H9 (cell line): ENCODE measurements at regions not wholly inside any gene's neighbourhood (a gene's known extent, or its start where the extent isn't known, plus 50 kb on each side); places are given as distances from the start of the nearest gene placed in this dataset.

Experiments
- DNase-seq: peaks from one replicate; pipeline ENCODE4 v3.0.0-alpha.2; 2017
- H2AFZ ChIP-seq: one replicate; pipeline ENCODE4 v1.6.1; 2013; ENCODE audit warnings: mild to moderate bottlenecking, low read length, control low read depth, moderate library complexity
- H2AK5ac ChIP-seq: 2 replicates; pipeline ENCODE4 v1.6.1; 2013; ENCODE audit warnings: low read length, control low read depth, mixed read lengths; ENCODE audit not compliant: insufficient read length
- H2BK120ac ChIP-seq: one replicate; pipeline ENCODE4 v1.6.1; 2013; ENCODE audit warnings: low read depth, mild to moderate bottlenecking, low read length, control low read depth, inconsistent platforms; ENCODE audit not compliant: poor library complexity, severe bottlenecking
- H2BK12ac ChIP-seq: 2 replicates; pipeline ENCODE4 v1.6.1; 2013; ENCODE audit warnings: low read length, control low read depth, mixed read lengths, low read depth; ENCODE audit not compliant: insufficient read length
- H2BK15ac ChIP-seq: 2 replicates; pipeline ENCODE4 v1.6.1; 2013; ENCODE audit warnings: low read depth, low read length, control low read depth
- H2BK20ac ChIP-seq: one replicate; pipeline ENCODE4 v1.6.1; 2013; ENCODE audit warnings: low read depth, mild to moderate bottlenecking, low read length, control low read depth, inconsistent platforms; ENCODE audit not compliant: poor library complexity, severe bottlenecking
- H2BK5ac ChIP-seq: 2 replicates; pipeline ENCODE4 v1.6.1; 2013; ENCODE audit warnings: low read length, control low read depth, mixed read lengths; ENCODE audit not compliant: insufficient read length
- H3K14ac ChIP-seq: 2 replicates; pipeline ENCODE4 v1.6.1; 2013; ENCODE audit warnings: low read length, control low read depth; ENCODE audit not compliant: insufficient read depth
- H3K18ac ChIP-seq: 2 replicates; pipeline ENCODE4 v1.6.1; 2013; ENCODE audit warnings: low read depth, mild to moderate bottlenecking, mixed read lengths, low read length, control low read depth; ENCODE audit not compliant: insufficient read length
- H3K23ac ChIP-seq: 2 replicates; pipeline ENCODE4 v1.6.1; 2013; ENCODE audit warnings: low read length, control low read depth, mixed read lengths, low read depth; ENCODE audit not compliant: insufficient read length
- H3K23me2 ChIP-seq: 2 replicates; pipeline ENCODE4 v1.6.1; 2013; ENCODE audit warnings: low read depth, mild to moderate bottlenecking, mixed read lengths, low read length, control low read depth; ENCODE audit not compliant: insufficient read length, poor library complexity, severe bottlenecking
- H3K27ac ChIP-seq: 2 replicates; pipeline ENCODE4 v1.5.1; 2013; ENCODE audit warnings: low read length, control low read depth, mixed read lengths, low read depth; ENCODE audit not compliant: insufficient read length
- H3K27me3 ChIP-seq: 2 replicates; pipeline ENCODE4 v1.6.1; 2013; ENCODE audit warnings: low read length, control low read depth, inconsistent platforms; ENCODE audit not compliant: insufficient read depth
- H3K4ac ChIP-seq: 2 replicates; pipeline ENCODE4 v1.6.1; 2013; ENCODE audit warnings: low read depth, mild to moderate bottlenecking, control low read depth, inconsistent platforms, low read length, moderate library complexity
- H3K4me1 ChIP-seq: 2 replicates; pipeline ENCODE4 v1.6.1; 2013; ENCODE audit warnings: low read length, control low read depth, inconsistent platforms; ENCODE audit not compliant: insufficient read depth
- H3K4me2 ChIP-seq: 2 replicates; pipeline ENCODE4 v1.6.1; 2013; ENCODE audit warnings: low read length, control low read depth, mixed read lengths; ENCODE audit not compliant: insufficient read length, insufficient read depth
- H3K56ac ChIP-seq: 2 replicates; pipeline ENCODE4 v1.6.1; 2013; ENCODE audit warnings: low read depth, mild to moderate bottlenecking, mixed read lengths, low read length, control low read depth; ENCODE audit not compliant: insufficient read length
- H3K79me1 ChIP-seq: 2 replicates; pipeline ENCODE4 v1.6.1; 2013; ENCODE audit warnings: low read depth, mild to moderate bottlenecking, moderate library complexity, low read length, control low read depth, inconsistent platforms; ENCODE audit not compliant: insufficient read depth, poor library complexity, severe bottlenecking
- H3K79me2 ChIP-seq: 2 replicates; pipeline ENCODE4 v1.6.1; 2013; ENCODE audit warnings: low read length, control low read depth, inconsistent platforms; ENCODE audit not compliant: insufficient read depth
- H3K9ac ChIP-seq: 2 replicates; pipeline ENCODE4 v1.6.1; 2013; ENCODE audit warnings: low read length, control low read depth, mixed read lengths; ENCODE audit not compliant: insufficient read length; ENCODE audit errors: extremely low read depth
- H3K9me3 ChIP-seq: one replicate; pipeline ENCODE4 v1.6.1; 2013; ENCODE audit warnings: low read depth, low read length, inconsistent platforms; ENCODE audit not compliant: control insufficient read depth
- H3T11ph ChIP-seq: one replicate; pipeline ENCODE4 v1.6.1; 2013; ENCODE audit warnings: mild to moderate bottlenecking, low read length, control low read depth, inconsistent platforms
- H4K20me1 ChIP-seq: one replicate; pipeline ENCODE4 v1.6.1; 2013; ENCODE audit not compliant: control insufficient read depth, insufficient read length, insufficient read depth
- H4K5ac ChIP-seq: 2 replicates; pipeline ENCODE4 v1.6.1; 2013; ENCODE audit warnings: low read depth, mild to moderate bottlenecking, mixed read lengths, low read length, control low read depth; ENCODE audit not compliant: insufficient read length
- H4K8ac ChIP-seq: replicated peaks from 2 replicates; pipeline ENCODE4 v1.6.1; 2013; ENCODE audit warnings: low read length, control low read depth, mixed read lengths, low read depth; ENCODE audit not compliant: insufficient read length
- H4K91ac ChIP-seq: 2 replicates; pipeline ENCODE4 v1.6.1; 2013; ENCODE audit warnings: low read depth, mild to moderate bottlenecking, moderate library complexity, mixed read lengths, low read length, control low read depth; ENCODE audit not compliant: insufficient read length
- H3K27ac Mint-ChIP-seq, 3 experiments: 2 replicates in 2 of 3; 3 replicates in 1 of 3; pipeline ENCODE4 v1.8.0; 2020 to 2021; ENCODE audit warnings: mixed read lengths in 3 of 3, mild to moderate bottlenecking in 1 of 3, moderate library complexity in 1 of 3
- H3K27me3 Mint-ChIP-seq: 2 replicates; pipeline ENCODE4 v1.8.0; 2021; ENCODE audit warnings: low read depth, mild to moderate bottlenecking, moderate library complexity, mixed read lengths
- H3K36me3 Mint-ChIP-seq, 3 experiments: 2 replicates in 2 of 3; 3 replicates in 1 of 3; pipeline ENCODE4 v1.8.0; 2020 to 2021; ENCODE audit warnings: low read depth in 3 of 3, mixed read lengths in 3 of 3; ENCODE audit not compliant: insufficient read depth in 1 of 3
- H3K4me1 Mint-ChIP-seq, 2 experiments: 2 replicates each; pipeline ENCODE4 v1.8.0; 2020; ENCODE audit warnings: mixed read lengths in 2 of 2
- H3K4me3 Mint-ChIP-seq, 2 experiments: 2 replicates in 1 of 2; 3 replicates in 1 of 2; pipeline ENCODE4 v1.8.0; 2020 to 2021; ENCODE audit warnings: mild to moderate bottlenecking in 2 of 2, mixed read lengths in 2 of 2, moderate library complexity in 1 of 2
- H3K9me3 Mint-ChIP-seq, 2 experiments: 2 replicates in 1 of 2; 3 replicates in 1 of 2; pipeline ENCODE4 v1.8.0; 2020; ENCODE audit warnings: mild to moderate bottlenecking in 2 of 2, mixed read lengths in 2 of 2, moderate library complexity in 1 of 2
- CTCF ChIP-seq: fragments of 200-600 bp; sonication (generic); conservative IDR thresholded peaks from 3 replicates; pipeline ENCODE4 v1.8.0; 2021; ENCODE audit warnings: antibody characterized with exemption, mild to moderate bottlenecking
- WGBS: extraction: QIAGEN DNeasy Blood & Tissue Kit; methylation state at CpG from one replicate; pipeline ENCODE4 v1.1.7; 2013; ENCODE audit warnings: missing lambda C conversion rate, low lambda C conversion rate, mixed read lengths; ENCODE audit not compliant: insufficient read length; ENCODE audit errors: extremely low coverage; 5-methylcytosine and 5-hydroxymethylcytosine counted together

DNA sequence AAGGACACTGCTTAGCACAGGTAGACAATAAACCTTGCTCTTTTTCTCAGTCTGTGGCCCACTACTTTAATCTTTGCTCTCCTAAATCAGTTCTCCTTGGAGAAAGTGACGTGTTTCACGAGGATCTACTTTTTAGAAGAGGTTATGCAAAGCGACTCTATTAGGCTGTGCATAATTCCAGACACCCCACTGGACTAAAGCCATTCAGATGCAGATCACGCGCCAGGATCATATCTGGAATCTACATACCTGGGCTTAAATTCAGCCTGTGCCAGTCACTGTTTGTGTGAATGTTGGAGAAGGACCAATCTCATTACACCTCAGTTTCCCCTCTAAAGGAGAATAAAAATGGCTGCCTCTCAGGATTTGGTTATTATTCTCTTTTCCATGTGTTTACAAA, 413.0 kb upstream of the MYT1L start:
- Histone ChIP-seq H3K79me1 (no peaks in the 10 kb centered on the region), H3K9me3 (no peaks in the 10 kb centered on the region), H3K14ac (no peak overlapping the region), H3K4ac (no peak overlapping the region), H2BK20ac (no peak overlapping the region), H3K27me3 (no peaks in the 10 kb centered on the region), H3K56ac (no peak overlapping the region), H4K91ac (no peak overlapping the region), H2BK5ac (no peak overlapping the region), H4K5ac (no peak overlapping the region), H2BK120ac (no peak overlapping the region), H3T11ph (no peak overlapping the region), H3K4me2 (no peak overlapping the region), H2AK5ac (no peak overlapping the region), H3K23ac (no peak overlapping the region), H4K8ac (no peak overlapping the region), H2AFZ (no peak overlapping the region), H3K23me2 (no peaks in the 10 kb centered on the region), H3K9ac (no peak overlapping the region), H3K4me1 (no peaks in the 10 kb centered on the region), H3K27ac (no peak overlapping the region), H4K20me1 (no peaks in the 10 kb centered on the region), H2BK12ac (no peak overlapping the region), H3K79me2 (no peaks in the 10 kb centered on the region), H2BK15ac (no peak overlapping the region), H3K18ac (no peak overlapping the region)
- Mint-ChIP-seq H3K27ac (peak overlapping the region in 1 of 3 experiments; percentile 57; a peak in 1 of 7 replicates), H3K27me3 (peaks cover 4% of the 10 kb centered on the region), H3K4me3 (no peak overlapping the region), H3K36me3 (peaks cover 0 to 6% (median 0%) of the 10 kb centered on the region in 3 experiments; a peak in 1 of 7 replicates), H3K4me1 (peaks cover 3 to 5% of the 10 kb centered on the region in 2 experiments; a peak in 2 of 4 replicates), H3K9me3 (peaks cover 2 to 7% of the 10 kb centered on the region in 2 experiments; a peak in 4 of 5 replicates)
- DNase-seq: no peak
- TF ChIP-seq CTCF: no peak
- WGBS: no CpG with 5 or more reads among the region's 5 CpGs
